Ishikawa (cell line): ENCODE measurements at regions not wholly inside any gene's neighbourhood (a gene's known extent, or its start where the extent isn't known, plus 50 kb on each side); places are given as distances from the start of the nearest gene placed in this dataset.

Source experiments
- CEBPB ChIP-seq: IDR thresholded peaks from 2 replicates; pipeline ENCODE4 v1.6.1; 2012
- CREB1 ChIP-seq: IDR thresholded peaks from 2 replicates; pipeline ENCODE4 v1.6.1; 2012; ENCODE audit warnings: low read depth
- EGR1 ChIP-seq: IDR thresholded peaks from 2 replicates; pipeline ENCODE4 v1.6.1; 2012
- EP300 ChIP-seq: IDR thresholded peaks from 2 replicates; pipeline ENCODE4 v1.6.1; 2012; ENCODE audit warnings: borderline replicate concordance
- MAX ChIP-seq: IDR thresholded peaks from 2 replicates; pipeline ENCODE4 v1.6.1; 2012
- NFIC ChIP-seq: IDR thresholded peaks from 2 replicates; pipeline ENCODE4 v1.6.1; 2012
- TCF12 ChIP-seq: IDR thresholded peaks from 2 replicates; pipeline ENCODE4 v1.6.1; 2012; ENCODE audit warnings: low read depth
- YY1 ChIP-seq: IDR thresholded peaks from 2 replicates; pipeline ENCODE4 v1.6.1; 2012; ENCODE audit warnings: low read depth
- ZBTB7A ChIP-seq: IDR thresholded peaks from 2 replicates; pipeline ENCODE4 v1.6.1; 2012; ENCODE audit warnings: low read depth

- TF ChIP-seq CEBPB: no peak
- no peak for TF ChIP-seq CREB1
- no peak for TF ChIP-seq NFIC
- TF ChIP-seq YY1: no peak
- TF ChIP-seq EGR1: no peak
- TF ChIP-seq MAX: no peak
- TF ChIP-seq ZBTB7A: no peak
- TF ChIP-seq EP300: no peak
- TF ChIP-seq TCF12: no peak
These were observed 57.7 kb upstream of the TENM3 start for GRCh38 chr4:182185491-182185890.
